GM13977 (cell line): ENCODE measurements at regions not wholly inside any gene's neighbourhood (a gene's known extent, or its start where the extent isn't known, plus 50 kb on each side); places are given as distances from the start of the nearest gene placed in this dataset.

ENCODE experiments used
- DNase-seq: peaks from one replicate; pipeline ENCODE4 v3.0.0; 2012; ENCODE audit warnings: low spot score
- CTCF ChIP-seq: IDR thresholded peaks from 2 replicates; pipeline ENCODE4 v1.5.1; 2012; ENCODE audit warnings: mild to moderate bottlenecking, control low read depth; ENCODE audit not compliant: insufficient read depth; ENCODE audit errors: extremely low read depth, missing control alignments
- in situ Hi-C: fragments of 300-500 bp; cut with MboI; formaldehyde crosslinking; loops from one replicate; pipeline ENCODE4 v1.12.0; 2022; ENCODE audit warnings: low sequenced_read_pairs, low pct_unique_long_range_greater_than_20kb, mixed read lengths, inconsistent platforms; ENCODE audit not compliant: unreplicated experiment

- DNase-seq, result no peak
- no peak for TF ChIP-seq CTCF
- in situ Hi-C loops, result no loop called here
These were observed 242.4 kb upstream of the SLC10A2 start for GRCh38 chr13:103308667-103309066.

- in situ Hi-C loops, result no loop called here
- TF ChIP-seq CTCF, result no peak
These were observed 239.9 kb upstream of the SLC10A2 start for GRCh38 chr13:103306163-103306562.

GRCh38 chr13:103303078-103303651 is 236.9 kb upstream of the SLC10A2 start:
- DNase-seq, result no peak
- in situ Hi-C loops, result no loop called here
- peak; percentile 0 for TF ChIP-seq CTCF

More at GRCh38 chr13:103306163-103306562, 239.9 kb upstream of the SLC10A2 start:
- DNase-seq, result no peak

GRCh38 chr13:103302676-103303075 is 236.5 kb upstream of the SLC10A2 start:
- no peak for DNase-seq
- no peak for TF ChIP-seq CTCF

GRCh38 chr13:103299079-103299478 is 232.9 kb upstream of the SLC10A2 start:
- in situ Hi-C loops, result no loop called here
- no peak for TF ChIP-seq CTCF
- DNase-seq, result no peak

More at GRCh38 chr13:103302676-103303075, 236.5 kb upstream of the SLC10A2 start:
- in situ Hi-C loops, result no loop called here

GRCh38 chr13:103297083-103297482 is 230.9 kb upstream of the SLC10A2 start:
- no peak for TF ChIP-seq CTCF
- DNase-seq, result no peak
- in situ Hi-C loops, result no loop called here
